A673 (cell line): ENCODE measurements at regions not wholly inside any gene's neighbourhood (a gene's known extent, or its start where the extent isn't known, plus 50 kb on each side); places are given as distances from the start of the nearest gene placed in this dataset.

Experiments
- BruUV-seq: library from RNA; stranded (reverse); fragments of 400-500 nt; replicated peaks from 2 replicates; lab custom pipeline; 2021; lab: Mats Ljungman, UMichigan
- CTCF ChIA-PET: fragments of 300-600 bp; sonication (Branson Sonifier 250); formaldehyde crosslinking; loops from one replicate; lab custom pipeline; 2022; ENCODE audit warnings: antibody characterized with exemption; lab: Charles Lee
- POLR2A ChIA-PET: fragments of 300-600 bp; sonication (Branson Sonifier 250); formaldehyde crosslinking; loops from one replicate; lab custom pipeline; 2022; ENCODE audit warnings: antibody characterized with exemption; ENCODE audit not compliant: low non-redundant PET; lab: Charles Lee
- DNase-seq: peaks from one replicate; pipeline ENCODE4 v3.0.0-alpha.2; 2015; ENCODE audit warnings: low spot score
- H3K27ac ChIP-seq: fragments of 200-600 bp; sonication (generic); 2 replicates; pipeline ENCODE4 v1.5.1; 2016; ENCODE audit warnings: mixed run types, low read depth, mild to moderate bottlenecking, mixed read lengths, antibody characterized with exemption, low read length; ENCODE audit not compliant: poor library complexity, severe bottlenecking
- H3K27me3 ChIP-seq: fragments of 200-600 bp; sonication (generic); replicated peaks from 2 replicates; pipeline ENCODE4 v1.6.1; 2017; ENCODE audit warnings: mixed run types, low read depth, mild to moderate bottlenecking, mixed read lengths, antibody characterized with exemption, low read length; ENCODE audit not compliant: insufficient read depth, poor library complexity
- H3K36me3 ChIP-seq: fragments of 200-600 bp; sonication (generic); 2 replicates; pipeline ENCODE4 v1.6.1; 2016; ENCODE audit warnings: mixed run types, mild to moderate bottlenecking, mixed read lengths, antibody characterized with exemption, low read length; ENCODE audit not compliant: insufficient read depth, poor library complexity, severe bottlenecking
- H3K4me1 ChIP-seq: fragments of 200-600 bp; sonication (generic); 2 replicates; pipeline ENCODE4 v1.6.1; 2017; ENCODE audit warnings: mixed run types, mild to moderate bottlenecking, mixed read lengths, antibody characterized with exemption, low read length; ENCODE audit not compliant: insufficient read depth, poor library complexity, severe bottlenecking
- H3K4me3 ChIP-seq: fragments of 200-600 bp; sonication (generic); 2 replicates; pipeline ENCODE4 v1.5.1; 2016; ENCODE audit warnings: low read depth, mixed run types, mild to moderate bottlenecking, mixed read lengths, low read length; ENCODE audit not compliant: poor library complexity, severe bottlenecking
- H3K9me3 ChIP-seq: fragments of 200-600 bp; sonication (generic); 2 replicates; pipeline ENCODE4 v1.6.1; 2016; ENCODE audit warnings: mixed run types, low read depth, mild to moderate bottlenecking, mixed read lengths, antibody characterized with exemption, low read length; ENCODE audit not compliant: poor library complexity, severe bottlenecking
- EZH2 ChIP-seq: fragments of 200-600 bp; sonication (generic); IDR thresholded peaks from 2 replicates; pipeline ENCODE4 v1.6.1; 2017; ENCODE audit warnings: borderline replicate concordance, low read depth, mild to moderate bottlenecking, mixed read lengths, antibody characterized with exemption, low read length; ENCODE audit not compliant: poor library complexity, severe bottlenecking
- intact Hi-C: fragments of 100-400 bp; cut with micrococcal nuclease; formaldehyde crosslinking; loops from one replicate; pipeline ENCODE4 v1.10.0; 2022; ENCODE audit not compliant: unreplicated experiment
- TF ChIP-seq, protein P1 (sequence below): fragments of 300-800, 200-600 bp; sonication (generic); conservative IDR thresholded peaks from 2 replicates; pipeline ENCODE4 v1.5.1; 2017; ENCODE audit warnings: low read depth, mild to moderate bottlenecking, antibody characterized with exemption, low read length, moderate library complexity, mixed read lengths

DNA sequence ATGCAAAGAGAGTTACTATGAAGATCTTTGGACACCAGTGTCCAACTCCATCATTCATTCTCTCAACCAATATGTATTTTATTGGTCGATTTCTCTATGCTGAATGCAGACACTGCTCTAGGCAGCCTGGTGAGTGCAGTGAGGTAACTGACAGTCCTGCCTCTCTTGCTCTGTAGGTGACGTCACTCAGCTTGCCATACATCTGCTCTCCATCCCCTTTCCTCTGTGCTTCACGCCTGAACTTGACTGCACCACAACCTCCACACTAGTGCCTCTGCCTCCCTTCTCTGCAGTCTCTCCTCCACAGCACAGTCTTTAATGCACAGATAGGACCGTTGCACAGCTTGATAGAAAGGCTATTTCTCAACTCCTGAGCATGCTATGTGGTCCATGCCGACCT lies 344.9 kb upstream of the NOCT start:
- TF ChIP-seq, protein P1, sequence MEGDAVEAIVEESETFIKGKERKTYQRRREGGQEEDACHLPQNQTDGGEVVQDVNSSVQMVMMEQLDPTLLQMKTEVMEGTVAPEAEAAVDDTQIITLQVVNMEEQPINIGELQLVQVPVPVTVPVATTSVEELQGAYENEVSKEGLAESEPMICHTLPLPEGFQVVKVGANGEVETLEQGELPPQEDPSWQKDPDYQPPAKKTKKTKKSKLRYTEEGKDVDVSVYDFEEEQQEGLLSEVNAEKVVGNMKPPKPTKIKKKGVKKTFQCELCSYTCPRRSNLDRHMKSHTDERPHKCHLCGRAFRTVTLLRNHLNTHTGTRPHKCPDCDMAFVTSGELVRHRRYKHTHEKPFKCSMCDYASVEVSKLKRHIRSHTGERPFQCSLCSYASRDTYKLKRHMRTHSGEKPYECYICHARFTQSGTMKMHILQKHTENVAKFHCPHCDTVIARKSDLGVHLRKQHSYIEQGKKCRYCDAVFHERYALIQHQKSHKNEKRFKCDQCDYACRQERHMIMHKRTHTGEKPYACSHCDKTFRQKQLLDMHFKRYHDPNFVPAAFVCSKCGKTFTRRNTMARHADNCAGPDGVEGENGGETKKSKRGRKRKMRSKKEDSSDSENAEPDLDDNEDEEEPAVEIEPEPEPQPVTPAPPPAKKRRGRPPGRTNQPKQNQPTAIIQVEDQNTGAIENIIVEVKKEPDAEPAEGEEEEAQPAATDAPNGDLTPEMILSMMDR: no peak
- no peak for TF ChIP-seq EZH2
- BruUV-seq: no TSS peak
- Histone ChIP-seq H3K4me1 (no peaks in the 10 kb centered on the region), H3K4me3 (no peak overlapping the region), H3K27me3 (no peaks in the 10 kb centered on the region), H3K9me3 (no peaks in the 10 kb centered on the region), H3K27ac (no peak overlapping the region), H3K36me3 (no peaks in the 10 kb centered on the region)
- ChIA-PET CTCF (no interaction called here), POLR2A (no interaction called here)
- intact Hi-C loops: no loop called here
- DNase-seq: no peak

DNA sequence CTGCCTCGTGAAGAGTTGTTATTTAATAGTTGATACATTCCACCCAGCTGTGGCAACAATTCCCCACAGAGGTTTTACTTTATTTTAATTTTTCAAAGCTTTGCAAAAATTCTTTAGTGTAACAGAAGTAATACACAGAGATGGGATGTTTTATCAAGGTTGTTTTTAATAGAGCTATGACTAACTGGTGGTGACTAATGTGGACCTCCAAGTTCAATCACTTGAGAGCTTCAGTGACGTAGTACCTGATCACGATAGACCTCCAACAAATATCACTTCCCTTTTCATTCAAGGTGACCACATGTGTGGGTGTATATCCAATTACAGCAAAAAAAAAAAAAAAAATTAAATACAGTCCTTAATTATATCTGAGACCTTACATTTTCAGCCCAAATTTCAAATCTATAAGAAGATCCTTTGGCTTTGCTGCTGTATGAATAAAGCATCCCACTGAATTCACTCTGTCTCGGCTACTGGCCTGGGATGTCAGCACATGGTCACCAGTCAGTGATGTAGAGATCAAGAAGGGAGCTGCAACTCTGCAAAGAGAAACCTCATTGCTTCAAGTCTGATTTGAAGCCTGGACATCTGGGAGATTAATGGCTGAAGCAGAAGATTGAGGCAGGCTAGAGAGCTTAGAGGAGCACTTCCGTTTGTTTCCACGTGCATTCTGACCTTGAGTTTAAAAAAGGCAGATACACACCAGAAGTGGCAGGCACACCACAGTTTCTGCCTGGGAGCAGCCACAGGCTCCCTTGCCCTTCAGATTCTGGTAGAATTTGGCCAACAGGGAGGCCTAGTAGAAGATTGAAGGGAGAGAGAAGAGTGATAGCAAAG lies 345.9 kb upstream of the NOCT start:
- Histone ChIP-seq H3K9me3 (no peaks in the 10 kb centered on the region), H3K4me3 (no peak overlapping the region), H3K27me3 (no peaks in the 10 kb centered on the region), H3K36me3 (no peaks in the 10 kb centered on the region), H3K27ac (no peak overlapping the region), H3K4me1 (no peaks in the 10 kb centered on the region)
- intact Hi-C loops: no loop called here
- CTCF ChIA-PET: no interaction called here
- POLR2A ChIA-PET: no interaction called here
- no peak for TF ChIP-seq EZH2
- TF ChIP-seq, protein P1: no peak
- no TSS peak for BruUV-seq
- DNase-seq: no peak

DNA sequence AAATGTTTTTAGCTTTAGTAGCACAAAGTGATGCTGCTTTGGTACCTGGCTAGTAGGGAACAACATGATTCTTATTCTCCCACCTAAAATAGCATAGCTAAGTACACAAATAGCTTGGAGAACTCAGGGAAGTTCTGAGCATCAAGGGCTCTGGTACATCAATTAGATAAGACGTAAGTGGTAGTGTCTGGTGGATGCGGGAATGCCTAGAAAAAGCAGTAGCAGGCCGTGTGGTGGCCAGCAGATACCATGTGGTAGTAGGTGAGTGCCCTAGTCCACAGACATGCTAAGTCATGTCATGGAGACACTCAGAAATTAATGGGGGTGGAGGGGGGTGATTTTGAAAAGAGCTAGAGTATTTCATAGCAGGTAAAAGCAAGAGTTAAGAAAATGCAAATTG lies 347.3 kb upstream of the NOCT start:
- BruUV-seq: no TSS peak
- no peaks in the 10 kb centered on the region for H3K36me3 ChIP-seq
- no peaks in the 10 kb centered on the region for H3K9me3 ChIP-seq
- no peak for DNase-seq
- no peak overlapping the region for H3K4me3 ChIP-seq
- H3K4me1 ChIP-seq: no peaks in the 10 kb centered on the region
- TF ChIP-seq EZH2: no peak
- TF ChIP-seq, protein P1: no peak
- H3K27me3 ChIP-seq: no peaks in the 10 kb centered on the region
- intact Hi-C loops: no loop called here
- no peak overlapping the region for H3K27ac ChIP-seq
- ChIA-PET POLR2A (interaction anchor here (0.6 kb wide), 1 partner anchor 40 kb away, joined by 4 read pairs; no protein-coding TSS in a partner anchor), CTCF (interaction anchor here (0.6 kb wide), 1 partner anchor 251 kb away, joined by 3 read pairs; no protein-coding TSS in a partner anchor)
